ENCODE measurements at regions not wholly inside any gene's neighbourhood (a gene's known extent, or its start where the extent isn't known, plus 50 kb on each side); places are given as distances from the start of the nearest gene placed in this dataset.

DNA sequence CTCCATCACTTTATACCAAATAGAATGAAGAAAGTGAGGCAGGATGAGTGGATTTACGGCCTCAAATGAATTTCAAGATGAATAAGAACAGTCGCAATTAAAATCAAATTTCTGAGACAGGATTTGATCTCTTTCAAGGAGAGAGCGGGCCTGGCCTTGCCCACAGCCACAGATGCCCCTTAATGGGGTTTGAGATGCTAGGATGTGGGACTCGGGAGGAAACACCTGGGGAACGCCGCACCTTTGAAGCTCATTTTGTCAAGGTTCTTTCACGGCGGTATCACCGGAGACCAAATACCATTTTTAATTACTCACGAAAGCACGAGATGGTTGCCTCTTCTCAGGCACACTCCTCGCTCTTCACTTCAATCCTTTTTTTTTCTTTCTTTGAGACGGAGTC, 178.1 kb upstream of the SDK2 start:
- no peaks in the 10 kb centered on the region for H3K27me3 ChIP-seq (ENCODE audit: control insufficient read depth, insufficient read depth, low read length)
- DNase-seq (ENCODE audit: low read depth), result no peak
- no peak overlapping the region for H3K4me3 ChIP-seq (ENCODE audit: low read depth, low read length)
- ChIA-PET POLR2A (no interaction called here), CTCF (no interaction called here)
- H3K36me3 ChIP-seq (ENCODE audit: control insufficient read depth, insufficient read depth, low read length), result no peaks in the 10 kb centered on the region
- TF ChIP-seq CTCF (IDR thresholded peaks at IDR 0.05; ENCODE audit: insufficient read depth, low read depth, low read length), result no peak

GRCh38 chr17:73823684-73824083, 179.4 kb upstream of the SDK2 start:
- DNase-seq (ENCODE audit: low read depth), result no peak

GRCh38 chr17:73824321-73824720, 180.1 kb upstream of the SDK2 start:
- no peak overlapping the region for H3K4me3 ChIP-seq (ENCODE audit: low read depth, low read length)
- no peaks in the 10 kb centered on the region for H3K27me3 ChIP-seq (ENCODE audit: control insufficient read depth, insufficient read depth, low read length)
- DNase-seq (ENCODE audit: low read depth), result no peak
- POLR2A ChIA-PET, result no interaction called here
- CTCF ChIA-PET, result no interaction called here
- no peak for TF ChIP-seq CTCF (IDR thresholded peaks at IDR 0.05; ENCODE audit: insufficient read depth, low read depth, low read length)
- H3K36me3 ChIP-seq (ENCODE audit: control insufficient read depth, insufficient read depth, low read length), result no peaks in the 10 kb centered on the region

More at GRCh38 chr17:73823684-73824083, 179.4 kb upstream of the SDK2 start:
- ChIA-PET CTCF (no interaction called here), POLR2A (no interaction called here)
- no peak overlapping the region for H3K4me3 ChIP-seq (ENCODE audit: low read depth, low read length)
- TF ChIP-seq CTCF (IDR thresholded peaks at IDR 0.05; ENCODE audit: insufficient read depth, low read depth, low read length), result no peak
- H3K36me3 ChIP-seq (ENCODE audit: control insufficient read depth, insufficient read depth, low read length), result no peaks in the 10 kb centered on the region
- no peaks in the 10 kb centered on the region for H3K27me3 ChIP-seq (ENCODE audit: control insufficient read depth, insufficient read depth, low read length)

DNA sequence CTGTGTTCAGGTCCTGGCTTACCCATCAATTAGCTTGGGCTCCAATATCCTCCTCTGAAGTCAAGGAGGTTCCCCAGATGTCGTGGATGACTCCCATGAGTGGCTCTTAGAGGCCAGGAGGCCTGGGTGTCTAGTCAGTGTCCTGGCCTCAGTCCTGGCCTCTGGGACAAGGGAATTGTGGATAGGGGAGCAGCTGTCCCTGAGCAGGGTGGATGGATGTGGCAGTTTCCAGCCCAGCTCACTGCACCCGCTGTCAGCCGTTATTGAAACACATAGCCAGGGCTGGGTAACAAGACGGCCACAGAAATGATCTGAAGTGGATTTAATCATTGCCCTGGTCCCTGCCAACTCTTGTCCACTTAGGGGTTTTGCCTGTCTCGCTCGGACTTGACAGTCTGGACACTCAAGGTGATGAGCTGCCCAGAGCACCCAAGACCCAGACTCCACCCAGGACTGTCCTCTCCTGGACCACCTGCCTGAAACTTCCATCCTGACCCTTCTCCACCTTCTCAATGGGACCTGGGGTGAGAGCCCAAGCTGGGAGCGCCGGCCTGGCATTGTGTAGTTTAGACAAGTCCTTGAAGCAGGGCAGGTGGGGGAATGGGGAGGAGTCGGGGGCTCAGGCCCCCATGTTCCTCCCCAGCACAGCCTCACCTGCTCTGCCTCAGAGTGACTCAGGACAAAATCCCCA, 182.1 kb upstream of the SDK2 start:
- no peak for DNase-seq (ENCODE audit: low read depth)
- no peaks in the 10 kb centered on the region for H3K36me3 ChIP-seq (ENCODE audit: control insufficient read depth, insufficient read depth, low read length)
- TF ChIP-seq CTCF (IDR thresholded peaks at IDR 0.05; ENCODE audit: insufficient read depth, low read depth, low read length), result no peak
- CTCF ChIA-PET, result no interaction called here
- no peak overlapping the region for H3K4me3 ChIP-seq (ENCODE audit: low read depth, low read length)
- no peaks in the 10 kb centered on the region for H3K27me3 ChIP-seq (ENCODE audit: control insufficient read depth, insufficient read depth, low read length)
- POLR2A ChIA-PET, result no interaction called here

DNA sequence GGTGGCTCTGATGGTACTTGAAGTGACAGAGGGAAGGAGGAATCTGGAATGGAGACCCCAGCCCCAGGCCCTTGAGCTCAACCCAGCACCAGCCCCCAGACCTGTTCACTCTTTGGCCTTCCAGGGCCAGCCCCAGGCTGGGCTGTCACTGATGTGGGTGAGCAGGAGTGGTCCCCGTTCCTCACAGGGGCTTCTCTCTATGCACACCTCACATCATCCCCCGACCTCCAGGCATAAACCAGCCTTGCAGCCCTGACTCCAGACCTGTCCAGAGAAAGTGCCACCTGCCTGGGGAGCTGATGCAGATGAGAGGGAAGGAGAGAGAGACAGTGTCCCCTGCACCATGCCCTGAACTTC, 182.6 kb upstream of the SDK2 start:
- H3K36me3 ChIP-seq (ENCODE audit: control insufficient read depth, insufficient read depth, low read length), result no peaks in the 10 kb centered on the region
- no peak overlapping the region for H3K4me3 ChIP-seq (ENCODE audit: low read depth, low read length)
- H3K27me3 ChIP-seq (ENCODE audit: control insufficient read depth, insufficient read depth, low read length), result no peaks in the 10 kb centered on the region
- ChIA-PET CTCF (no interaction called here), POLR2A (no interaction called here)
- DNase-seq (ENCODE audit: low read depth), result no peak
- no peak for TF ChIP-seq CTCF (IDR thresholded peaks at IDR 0.05; ENCODE audit: insufficient read depth, low read depth, low read length)
